Psoas muscle (tissue), 7 donors: ENCODE measurements at regions not wholly inside any gene's neighbourhood (a gene's known extent, or its start where the extent isn't known, plus 50 kb on each side); places are given as distances from the start of the nearest gene placed in this dataset.

Experiments used
- ATAC-seq, 4 donors: fragments of 200-7000 bp; cut with Tn5 transposase; one replicate each; pipeline ENCODE4 v1.9.1; 2020; ENCODE audit warnings: moderate library complexity in 3 of 4, mild to moderate bottlenecking in 2 of 4
- DNase-seq, 2 donors: peaks; one replicate each; pipeline ENCODE4 v3.0.0-alpha.2; 2020
- H3K27ac ChIP-seq: fragments of 200-600 bp; one replicate; pipeline ENCODE4 v1.8.0; 2022
- H3K27me3 ChIP-seq, 3 donors: fragments of 200-600 bp in 1 of 3; one replicate each; pipeline versions ENCODE4 v1.6.1 to v1.8.0; 2013 to 2022; ENCODE audit warnings: low read length in 2 of 3, mild to moderate bottlenecking in 2 of 3, moderate library complexity in 1 of 3; ENCODE audit not compliant: insufficient read depth in 3 of 3
- H3K36me3 ChIP-seq, 2 donors: fragments of 200-600 bp in 1 of 2; one replicate each; pipeline versions ENCODE4 v1.6.1 to v1.8.0; 2013 to 2022; ENCODE audit warnings: low read depth in 1 of 2, mild to moderate bottlenecking in 1 of 2, moderate library complexity in 1 of 2; ENCODE audit not compliant: insufficient read depth in 1 of 2
- H3K4me1 ChIP-seq: fragments of 200-600 bp; one replicate; pipeline ENCODE4 v1.8.0; 2022
- H3K4me3 ChIP-seq: fragments of 200-600 bp; one replicate; pipeline ENCODE4 v1.8.0; 2022; ENCODE audit warnings: mild to moderate bottlenecking
- H3K9me3 ChIP-seq: fragments of 200-600 bp; one replicate; pipeline ENCODE4 v1.8.0; 2022
- WGBS, 3 donors: extraction: QIAGEN DNeasy Blood & Tissue Kit; methylation state at CpG; one replicate each; pipeline versions ENCODE4 v1.1.6 to v1.1.7; 2013; 5-methylcytosine and 5-hydroxymethylcytosine counted together
- intact Hi-C, 2 donors: fragments of 100-400 bp; cut with DNase I; formaldehyde crosslinking; loops; one replicate each; pipeline versions ENCODE4 v1.11.0 to v1.14.2; 2022
- TF ChIP-seq, protein P1 (sequence below): fragments of 200-600 bp; IDR thresholded peaks from one replicate; pipeline ENCODE4 v1.8.0; 2022; ENCODE audit warnings: antibody characterized with exemption
- donor health status: healthy with polysubstance abuse.
- donor health status: DM: no; HTN: no; CAD: no; lungs with moderate emphysema.
- donor health status: Bipolar disorder and iron deficiency.
- donor health status: healthy.
- donor health status: DM: yes; HTN: yes; CAD: no.
- donor health status: DM: no; HTN: no; CAD: no.
- donor health status: DM: yes; HTN: yes; CAD: no.

DNA sequence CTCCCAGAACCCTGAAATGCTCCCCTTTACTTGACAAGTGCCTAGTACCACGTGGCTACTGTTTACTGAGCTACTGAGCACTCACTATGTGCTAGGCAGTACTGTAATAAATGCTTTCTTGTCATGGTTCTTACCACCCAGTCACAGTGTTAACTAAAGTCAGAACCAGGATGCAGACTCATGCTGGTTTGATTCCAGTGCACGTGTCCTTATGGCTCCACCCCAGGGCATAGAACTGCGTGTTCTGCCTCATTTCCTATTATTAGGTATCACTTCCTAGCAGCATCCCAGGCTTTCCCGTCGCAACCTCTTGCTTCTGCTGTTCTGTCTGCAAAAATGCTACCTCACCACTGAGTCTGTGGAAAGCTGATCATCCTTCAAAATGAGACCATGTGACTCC is 71.7 kb upstream of the DOCK1 start:
- TF ChIP-seq, protein P1, sequence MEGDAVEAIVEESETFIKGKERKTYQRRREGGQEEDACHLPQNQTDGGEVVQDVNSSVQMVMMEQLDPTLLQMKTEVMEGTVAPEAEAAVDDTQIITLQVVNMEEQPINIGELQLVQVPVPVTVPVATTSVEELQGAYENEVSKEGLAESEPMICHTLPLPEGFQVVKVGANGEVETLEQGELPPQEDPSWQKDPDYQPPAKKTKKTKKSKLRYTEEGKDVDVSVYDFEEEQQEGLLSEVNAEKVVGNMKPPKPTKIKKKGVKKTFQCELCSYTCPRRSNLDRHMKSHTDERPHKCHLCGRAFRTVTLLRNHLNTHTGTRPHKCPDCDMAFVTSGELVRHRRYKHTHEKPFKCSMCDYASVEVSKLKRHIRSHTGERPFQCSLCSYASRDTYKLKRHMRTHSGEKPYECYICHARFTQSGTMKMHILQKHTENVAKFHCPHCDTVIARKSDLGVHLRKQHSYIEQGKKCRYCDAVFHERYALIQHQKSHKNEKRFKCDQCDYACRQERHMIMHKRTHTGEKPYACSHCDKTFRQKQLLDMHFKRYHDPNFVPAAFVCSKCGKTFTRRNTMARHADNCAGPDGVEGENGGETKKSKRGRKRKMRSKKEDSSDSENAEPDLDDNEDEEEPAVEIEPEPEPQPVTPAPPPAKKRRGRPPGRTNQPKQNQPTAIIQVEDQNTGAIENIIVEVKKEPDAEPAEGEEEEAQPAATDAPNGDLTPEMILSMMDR, result no peak
- H3K4me1 ChIP-seq, result no peaks in the 10 kb centered on the region
- H3K27ac ChIP-seq, result no peak overlapping the region
- H3K9me3 ChIP-seq, result peaks cover 5% of the 10 kb centered on the region
- WGBS, 3 donors, result 52 to 62% (median 55%) methylated on average over 5 of the region's 5 CpGs
- no peak overlapping the region for H3K4me3 ChIP-seq
- no peaks in the 10 kb centered on the region for H3K27me3 ChIP-seq
- H3K36me3 ChIP-seq, result no peaks in the 10 kb centered on the region
- ATAC-seq, result no peak
- no peak for DNase-seq
- intact Hi-C loops, result no loop called here

DNA sequence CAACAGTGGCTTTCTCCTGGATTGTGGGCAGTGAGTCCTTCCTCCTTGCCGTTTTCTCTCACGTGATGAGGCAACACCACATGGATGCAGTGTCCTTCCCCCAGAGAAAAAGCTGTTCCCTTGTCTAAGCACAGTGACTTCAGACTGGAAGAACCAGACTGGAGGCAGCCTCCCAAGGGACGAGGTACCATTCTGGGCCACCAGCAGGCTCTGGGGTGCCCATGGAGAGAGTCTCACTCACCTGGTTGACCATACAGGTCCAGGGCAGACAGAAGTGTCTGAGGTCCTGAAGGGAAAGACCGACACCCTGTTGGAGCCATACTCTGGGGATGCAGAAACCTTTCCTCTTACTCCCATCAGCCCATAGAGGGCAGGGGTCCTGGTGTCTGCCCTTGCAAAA is 69.2 kb upstream of the DOCK1 start:
- 77 to 80% (median 79%) methylated on average over 4 of the region's 4 CpGs for WGBS, 3 donors
- intact Hi-C loops, result no loop called here

DNA sequence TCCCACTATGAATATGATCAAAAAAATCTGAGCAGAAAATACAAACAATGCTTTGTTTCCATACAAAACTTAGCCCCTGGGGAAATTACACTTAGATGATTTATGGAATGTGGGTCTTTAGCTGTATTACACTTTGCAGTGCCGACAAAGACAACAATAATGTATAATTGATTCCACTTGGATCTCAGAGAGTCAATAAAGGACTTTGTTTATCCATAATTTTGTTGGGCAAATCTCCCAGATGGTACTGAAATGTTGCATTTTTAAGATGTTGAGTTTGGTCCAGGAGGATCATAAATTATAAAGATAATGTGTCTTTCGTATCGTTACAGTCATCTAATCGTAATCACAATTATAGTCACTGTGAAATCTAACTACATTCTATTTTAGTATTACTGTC is 66.9 kb upstream of the DOCK1 start:
- no peaks in the 10 kb centered on the region for H3K27me3 ChIP-seq
- H3K9me3 ChIP-seq, result no peaks in the 10 kb centered on the region
- no peak for ATAC-seq
- intact Hi-C loops, result no loop called here
- no peak overlapping the region for H3K4me3 ChIP-seq
- DNase-seq, result no peak
- H3K27ac ChIP-seq, result no peak overlapping the region
- H3K4me1 ChIP-seq, result no peaks in the 10 kb centered on the region
- H3K36me3 ChIP-seq, result no peaks in the 10 kb centered on the region
- 28 to 42% (median 30%) methylated on average over 4 of the region's 4 CpGs for WGBS, 3 donors
- TF ChIP-seq, protein P1, result no peak

More for the DNA sequence above, 69.2 kb upstream of the DOCK1 start:
- DNase-seq, result no peak
- H3K4me3 ChIP-seq, result no peak overlapping the region
- no peaks in the 10 kb centered on the region for H3K27me3 ChIP-seq
- H3K36me3 ChIP-seq, result no peaks in the 10 kb centered on the region
- peaks cover 3% of the 10 kb centered on the region for H3K9me3 ChIP-seq
- H3K27ac ChIP-seq, result no peak overlapping the region
- TF ChIP-seq, protein P1, result no peak
- ATAC-seq, result no peak
- H3K4me1 ChIP-seq, result no peaks in the 10 kb centered on the region

DNA sequence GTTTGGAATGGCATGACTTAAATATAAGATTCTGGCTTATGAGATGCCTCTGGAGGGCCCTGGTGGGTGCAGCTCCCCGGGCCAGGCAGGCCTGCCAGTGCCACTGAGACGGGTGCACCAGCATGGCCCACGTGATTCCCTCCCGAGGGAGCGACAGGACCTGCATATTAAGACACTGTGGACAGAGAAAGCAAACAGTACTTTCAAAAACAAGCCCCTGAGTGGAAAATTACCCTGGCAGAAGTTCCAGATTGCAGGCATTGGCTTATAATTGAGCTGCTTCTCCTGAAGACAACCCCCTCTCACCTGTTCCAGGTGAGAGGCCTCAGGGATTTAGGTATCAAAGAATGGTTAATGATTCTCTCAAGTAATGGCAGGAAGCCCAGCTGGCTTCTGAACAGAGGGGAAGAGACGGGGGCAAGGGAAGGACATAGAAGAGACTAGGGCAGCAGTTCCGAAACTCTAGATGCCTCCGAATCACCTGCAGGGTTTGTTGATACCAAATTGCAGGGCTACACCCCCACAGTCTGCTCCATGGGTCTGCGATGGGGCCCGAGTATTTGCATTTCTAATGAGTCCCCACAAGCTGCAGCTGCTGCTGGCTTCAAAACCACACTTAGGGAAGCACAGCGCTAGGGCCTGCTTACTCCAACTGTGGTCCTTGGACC is 66.0 kb upstream of the DOCK1 start:
- intact Hi-C loops, result no loop called here
- TF ChIP-seq, protein P1, result no peak
- H3K9me3 ChIP-seq, result no peaks in the 10 kb centered on the region
- no peaks in the 10 kb centered on the region for H3K36me3 ChIP-seq
- H3K27ac ChIP-seq, result no peak overlapping the region
- ATAC-seq, result no peak
- 33 to 35% (median 34%) methylated on average over 11 of the region's 11 CpGs for WGBS, 3 donors
- no peaks in the 10 kb centered on the region for H3K4me1 ChIP-seq
- H3K4me3 ChIP-seq, result no peak overlapping the region
- DNase-seq, result no peak
- no peaks in the 10 kb centered on the region for H3K27me3 ChIP-seq

DNA sequence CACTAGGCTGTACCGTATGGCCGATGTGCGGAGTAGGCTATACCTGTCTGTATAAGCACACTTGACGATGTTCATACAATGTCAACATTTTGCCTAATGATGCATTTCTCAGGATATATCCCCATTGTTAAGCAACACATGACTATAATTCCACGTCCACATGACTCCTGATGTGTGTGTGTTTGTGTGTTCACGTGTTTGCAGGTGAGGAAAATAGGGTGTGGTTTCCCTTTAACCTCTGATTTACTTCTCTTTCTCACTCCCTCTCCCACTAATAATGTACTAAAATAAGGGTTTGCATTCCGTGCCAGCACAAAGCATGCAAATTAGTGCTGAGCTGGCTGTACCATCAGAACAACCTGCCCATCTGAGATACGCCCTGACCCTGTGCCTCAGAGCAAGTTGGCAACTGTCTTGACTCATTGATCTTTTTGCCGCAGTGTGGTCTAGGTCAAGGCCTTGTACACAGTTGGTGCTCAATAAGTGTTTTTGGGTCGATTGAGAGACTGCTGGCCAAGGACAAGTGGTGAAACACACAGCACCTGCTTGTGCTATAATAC is 64.6 kb upstream of the DOCK1 start:
- TF ChIP-seq, protein P1, result no peak
- no peak overlapping the region for H3K4me3 ChIP-seq
- ATAC-seq, result no peak
- intact Hi-C loops, result no loop called here
- no peak overlapping the region for H3K27ac ChIP-seq
- WGBS, 3 donors, result 77 to 79% (median 77%) methylated on average over 10 of the region's 10 CpGs
- no peaks in the 10 kb centered on the region for H3K9me3 ChIP-seq
- H3K4me1 ChIP-seq, result no peaks in the 10 kb centered on the region
- H3K36me3 ChIP-seq, result no peaks in the 10 kb centered on the region
- no peak for DNase-seq
- no peaks in the 10 kb centered on the region for H3K27me3 ChIP-seq
